ENCODE measurements at regions not wholly inside any gene's neighbourhood (a gene's known extent, or its start where the extent isn't known, plus 50 kb on each side); places are given as distances from the start of the nearest gene placed in this dataset.

DNA sequence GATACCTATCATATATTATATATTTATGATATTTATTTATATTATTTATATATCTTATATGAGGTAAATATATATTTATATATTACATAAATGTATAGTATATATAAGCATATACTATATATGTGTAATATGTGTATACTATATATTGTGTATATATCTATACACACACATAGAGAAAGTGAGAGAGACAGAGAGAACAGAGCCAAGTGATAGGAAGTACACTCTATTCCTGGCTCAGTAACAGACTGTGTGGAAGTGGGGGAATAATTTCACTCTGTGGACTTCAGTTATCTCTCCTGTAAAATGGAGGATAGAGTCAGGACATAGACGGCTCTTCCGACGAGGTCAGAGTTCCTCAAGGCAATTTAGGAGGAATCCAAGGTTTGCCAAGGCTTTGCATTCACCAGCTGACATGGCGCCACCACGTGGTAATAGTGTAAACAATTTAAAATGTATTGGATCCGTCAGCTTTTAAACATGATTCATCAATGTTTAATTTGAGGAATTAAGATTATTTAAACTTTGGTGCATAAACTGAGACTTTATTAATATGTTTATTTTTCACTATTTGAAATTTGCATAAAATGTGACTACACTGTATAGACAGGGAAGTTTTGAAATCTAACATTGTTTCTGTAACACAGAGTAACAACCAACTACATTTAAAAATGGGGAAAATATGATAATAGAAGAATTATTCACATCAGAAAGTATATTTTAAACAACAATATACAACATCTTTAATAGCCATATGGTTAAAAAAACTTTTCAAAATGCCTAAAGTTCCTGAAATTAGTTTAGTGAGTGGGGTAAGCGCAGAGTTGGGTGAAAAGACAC lies 75.4 kb upstream of the TMEM244 start:
- H3K27ac ChIP-seq (ENCODE audit: insufficient read depth, low read length), result no peak overlapping the region
- H3K14ac ChIP-seq (replicated peaks; ENCODE audit: low read depth, low read length), result no peak overlapping the region
- no peaks in the 10 kb centered on the region for H4K20me1 ChIP-seq (ENCODE audit: insufficient read depth, low read length)
- no peak overlapping the region for H3K4me3 ChIP-seq (ENCODE audit: insufficient read depth, low read depth, low read length)
- H3K4me1 ChIP-seq (ENCODE audit: control insufficient read depth, insufficient read depth, low read length), result no peaks in the 10 kb centered on the region
- peak overlapping the region; percentile 68 for H2AFZ ChIP-seq (replicated peaks; ENCODE audit: low read length, poor library complexity)
- no peaks in the 10 kb centered on the region for H3K9me1 ChIP-seq (ENCODE audit: insufficient read depth, low read length)
- H2BK20ac ChIP-seq (ENCODE audit: low read depth, low read length), result no peak overlapping the region; the same call in 1 of the 2 replicates
- ChIA-PET POLR2A (ENCODE audit: unreplicated experiment) (no interaction called here), CTCF (no interaction called here)
- in situ Hi-C loops (cut with MboI; ENCODE audit: low sequenced_read_pairs), result no loop called here
- H4K5ac ChIP-seq (ENCODE audit: low read depth, low read length), result no peak overlapping the region
- no peak for TF ChIP-seq NFE2L2 (IDR thresholded peaks at IDR 0.05; ENCODE audit: low read depth, low read length)
- TF ChIP-seq RAD21 (IDR thresholded peaks at IDR 0.05; ENCODE audit: low read length), result peak; percentile 52
- TF ChIP-seq SMC3 (IDR thresholded peaks at IDR 0.05; ENCODE audit: low read depth, low read length), result peak; percentile 50
- no peak for TF ChIP-seq FOS (IDR thresholded peaks at IDR 0.05; ENCODE audit: low read depth, low read length)
- TF ChIP-seq, protein P1, sequence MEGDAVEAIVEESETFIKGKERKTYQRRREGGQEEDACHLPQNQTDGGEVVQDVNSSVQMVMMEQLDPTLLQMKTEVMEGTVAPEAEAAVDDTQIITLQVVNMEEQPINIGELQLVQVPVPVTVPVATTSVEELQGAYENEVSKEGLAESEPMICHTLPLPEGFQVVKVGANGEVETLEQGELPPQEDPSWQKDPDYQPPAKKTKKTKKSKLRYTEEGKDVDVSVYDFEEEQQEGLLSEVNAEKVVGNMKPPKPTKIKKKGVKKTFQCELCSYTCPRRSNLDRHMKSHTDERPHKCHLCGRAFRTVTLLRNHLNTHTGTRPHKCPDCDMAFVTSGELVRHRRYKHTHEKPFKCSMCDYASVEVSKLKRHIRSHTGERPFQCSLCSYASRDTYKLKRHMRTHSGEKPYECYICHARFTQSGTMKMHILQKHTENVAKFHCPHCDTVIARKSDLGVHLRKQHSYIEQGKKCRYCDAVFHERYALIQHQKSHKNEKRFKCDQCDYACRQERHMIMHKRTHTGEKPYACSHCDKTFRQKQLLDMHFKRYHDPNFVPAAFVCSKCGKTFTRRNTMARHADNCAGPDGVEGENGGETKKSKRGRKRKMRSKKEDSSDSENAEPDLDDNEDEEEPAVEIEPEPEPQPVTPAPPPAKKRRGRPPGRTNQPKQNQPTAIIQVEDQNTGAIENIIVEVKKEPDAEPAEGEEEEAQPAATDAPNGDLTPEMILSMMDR (conservative IDR thresholded peaks at IDR 0.05; ENCODE audit: low read depth, low read length), result peak; percentile 48
- peak; percentile 65 for TF ChIP-seq USF2 (IDR thresholded peaks at IDR 0.05; ENCODE audit: low read depth, low read length)
- H2BK15ac ChIP-seq (ENCODE audit: low read depth, low read length), result no peak overlapping the region
- no peak overlapping the region; the same call in 1 of the 2 replicates for H3K18ac ChIP-seq (ENCODE audit: low read depth, low read length)
- H2AK5ac ChIP-seq (ENCODE audit: low read depth, low read length), result no peak overlapping the region
- no peak overlapping the region for H3K23ac ChIP-seq (ENCODE audit: low read depth, low read length)
- H3K9ac ChIP-seq (ENCODE audit: low read depth, low read length), result no peak overlapping the region
- H3K36me3 ChIP-seq (ENCODE audit: control insufficient read depth, insufficient read depth, low read length), result no peaks in the 10 kb centered on the region
- no peak overlapping the region for H4K91ac ChIP-seq (ENCODE audit: insufficient read depth, low read depth, low read length)
- H3K9me3 ChIP-seq (ENCODE audit: control insufficient read depth, insufficient read depth, low read length), result no peaks in the 10 kb centered on the region
- no peak overlapping the region for H2BK5ac ChIP-seq (ENCODE audit: low read depth, low read length, poor library complexity, severe bottlenecking)
- H3K56ac ChIP-seq (ENCODE audit: extremely low read depth, insufficient read depth, low read length), result no peak overlapping the region
- no peak overlapping the region for H3K4ac ChIP-seq (ENCODE audit: low read depth, low read length)
- WGBS, 2 experiments (ENCODE audit: extremely low coverage in 2 of 2, insufficient read length in 1 of 2), result 5% methylated on average over 4 of the region's 7 CpGs; no CpG with 5 or more reads in 1 of the 2 experiments
- intact Hi-C loops (cut with micrococcal nuclease), result no loop called here
- H4K8ac ChIP-seq (ENCODE audit: low read depth in 2 of 2, low read length in 2 of 2), result peak overlapping the region in 1 of 2 experiments; percentile 81; a peak in 2 of 4 replicates
- no TSS peak for BruUV-seq (replicated peaks)
- ATAC-seq (ENCODE audit: low read depth) (peak; percentile 84), DNase-seq (peak; percentile 60)
- no peaks in the 10 kb centered on the region for H3K27me3 ChIP-seq (ENCODE audit: control insufficient read depth, insufficient read depth, low read length)
- H3K79me1 ChIP-seq (ENCODE audit: low read depth in 1 of 2, low read length in 2 of 2), result no peaks in the 10 kb centered on the region
- H2AK9ac ChIP-seq (replicated peaks; ENCODE audit: low read depth, low read length, poor library complexity), result no peak overlapping the region
- H2BK120ac ChIP-seq (ENCODE audit: low read depth, low read length), result peak overlapping the region; percentile 72
- dilution Hi-C loops (cut with HindIII; ENCODE audit: low sequenced_read_pairs, unreplicated experiment), result no loop called here
- H3K4me2 ChIP-seq (ENCODE audit: low read depth, low read length), result peak overlapping the region; percentile 58; the same call in 1 of the 2 replicates

Measured in IMR-90 (cell line).